SK-N-SH (cell line): ENCODE measurements at regions not wholly inside any gene's neighbourhood (a gene's known extent, or its start where the extent isn't known, plus 50 kb on each side); places are given as distances from the start of the nearest gene placed in this dataset.

Experiments
- CTCF ChIA-PET: fragments of 300-600, 350-600 bp; formaldehyde crosslinking; extraction: SDS; loops from one replicate; lab custom pipeline; 2021; lab: Yijun Ruan, JAX
- POLR2A ChIA-PET: fragments of 350-600 bp; sonication (Branson Sonifier 250); formaldehyde crosslinking; extraction: SDS; loops from one replicate; lab custom pipeline; 2020; ENCODE audit warnings: antibody characterized with exemption, inconsistent platforms; lab: Yijun Ruan, JAX
- DNase-seq: peaks from one replicate; pipeline ENCODE4 v3.0.0; 2012
- H2AFZ ChIP-seq: fragments of 200-600 bp; sonication (generic); 2 replicates; pipeline ENCODE4 v1.8.1; 2016; ENCODE audit warnings: antibody characterized with exemption, mild to moderate bottlenecking, low read depth
- H3F3A ChIP-seq: fragments of 200-600 bp; sonication (generic); replicated peaks from 2 replicates; pipeline ENCODE3; 2016; ENCODE audit warnings: antibody characterized with exemption, mild to moderate bottlenecking; ENCODE audit not compliant: insufficient read depth
- H3K27ac ChIP-seq, 2 experiments: fragments of 200-500 bp in 1 of 2; fragments of 200-600 bp in 1 of 2; sonication (Bioruptor generic) in 1 of 2; sonication (generic), shearing (Covaris generic) in 1 of 2; 2 replicates each; pipeline versions ENCODE4 v1.5.1 to v1.6.1; 2014 to 2016; ENCODE audit warnings: low read depth in 2 of 2, inconsistent platforms in 1 of 2, low read length in 1 of 2, mild to moderate bottlenecking in 1 of 2, mixed read lengths in 1 of 2
- H3K27me3 ChIP-seq: fragments of 200-600 bp; sonication (generic), shearing (Covaris generic); 2 replicates; pipeline ENCODE4 v1.6.1; 2016; ENCODE audit warnings: mixed run types; ENCODE audit not compliant: insufficient read depth
- H3K36me3 ChIP-seq, 2 experiments: fragments of 200-500 bp in 1 of 2; fragments of 200-600 bp in 1 of 2; sonication (Bioruptor generic) in 1 of 2; sonication (generic) in 1 of 2; replicated peaks in 1 of 2; 2 replicates each; pipeline versions ENCODE3 to v1.5.1; 2014 to 2016; ENCODE audit warnings: low read length in 1 of 2, mild to moderate bottlenecking in 1 of 2; ENCODE audit not compliant: insufficient read depth in 2 of 2, control insufficient read depth in 1 of 2
- H3K4me1 ChIP-seq, 2 experiments: fragments of 200-500 bp in 1 of 2; fragments of 200-600 bp in 1 of 2; sonication (Bioruptor generic) in 1 of 2; sonication (generic), shearing (Covaris generic) in 1 of 2; 2 replicates each; pipeline versions ENCODE4 v1.5.1 to v1.6.1; 2014 to 2016; ENCODE audit warnings: low read depth in 1 of 2, low read length in 1 of 2, mixed run types in 1 of 2; ENCODE audit not compliant: insufficient read depth in 2 of 2, control insufficient read depth in 1 of 2
- H3K4me2 ChIP-seq: fragments of 200-600 bp; sonication (generic), shearing (Covaris generic); 2 replicates; pipeline ENCODE4 v1.6.1; 2017; ENCODE audit warnings: mixed run types
- H3K4me3 ChIP-seq, 2 experiments: fragments of 200-500 bp in 1 of 2; fragments of 200-600 bp in 1 of 2; sonication (Bioruptor generic) in 1 of 2; sonication (generic), shearing (Covaris generic) in 1 of 2; 2 replicates each; pipeline versions ENCODE4 v1.5.1 to v1.8.1; 2014 to 2016; ENCODE audit warnings: low read depth in 2 of 2, inconsistent platforms in 1 of 2, low read length in 1 of 2, mild to moderate bottlenecking in 1 of 2, mixed read lengths in 1 of 2, moderate library complexity in 1 of 2
- H3K79me2 ChIP-seq: fragments of 200-600 bp; sonication (generic); 2 replicates; pipeline ENCODE4 v1.8.1; 2017; ENCODE audit warnings: mild to moderate bottlenecking; ENCODE audit not compliant: insufficient read depth
- H3K9ac ChIP-seq: fragments of 200-600 bp; sonication (generic); 2 replicates; pipeline ENCODE4 v1.6.1; 2017; ENCODE audit warnings: mixed run types
- H3K9me2 ChIP-seq: fragments of 200-600 bp; sonication (generic); 2 replicates; pipeline ENCODE4 v1.6.1; 2017; ENCODE audit warnings: mixed run types
- H3K9me3 ChIP-seq: fragments of 200-600 bp; sonication (generic); 2 replicates; pipeline ENCODE4 v1.6.1; 2017; ENCODE audit warnings: mixed run types, mild to moderate bottlenecking, moderate library complexity
- H4K20me1 ChIP-seq: fragments of 200-600 bp; sonication (generic); 2 replicates; pipeline ENCODE4 v1.6.1; 2017; ENCODE audit warnings: mild to moderate bottlenecking, mixed run types; ENCODE audit not compliant: insufficient read depth
- EZH2phosphoT487 ChIP-seq: fragments of 200-600 bp; sonication (generic); IDR thresholded peaks from 2 replicates; pipeline ENCODE4 v1.6.1; 2017; ENCODE audit warnings: low read depth, mixed run types, mild to moderate bottlenecking, antibody characterized with exemption, moderate library complexity, borderline replicate concordance
- FOSL2 ChIP-seq: IDR thresholded peaks from 2 replicates; pipeline ENCODE4 v1.4.0; 2012; ENCODE audit warnings: low read depth, mild to moderate bottlenecking, moderate library complexity, borderline replicate concordance
- FOXJ3 ChIP-seq: sonication (generic); formaldehyde crosslinking; IDR thresholded peaks from 2 replicates; pipeline ENCODE4 v1.5.1; 2020; ENCODE audit warnings: mild to moderate bottlenecking, missing genetic modification reagents
- FOXM1 ChIP-seq: IDR thresholded peaks from 2 replicates; pipeline ENCODE4 v1.4.0; 2012; ENCODE audit warnings: low read depth, mild to moderate bottlenecking
- GABPA ChIP-seq: IDR thresholded peaks from 2 replicates; pipeline ENCODE4 v1.4.0; 2012; ENCODE audit warnings: low read depth, mild to moderate bottlenecking
- MEF2A ChIP-seq: IDR thresholded peaks from 2 replicates; pipeline ENCODE4 v1.4.0; 2012; ENCODE audit warnings: low read depth, borderline replicate concordance
- MXI1 ChIP-seq: IDR thresholded peaks from 2 replicates; pipeline ENCODE4 v1.6.1; 2012; ENCODE audit warnings: mild to moderate bottlenecking, low read depth, low read length, improper control_type of control experiment
- NFIC ChIP-seq: IDR thresholded peaks from 2 replicates; pipeline ENCODE4 v1.4.0; 2012; ENCODE audit warnings: borderline replicate concordance
- POLR2AphosphoS5 ChIP-seq: IDR thresholded peaks from 2 replicates; pipeline ENCODE4 v1.6.1; 2012; ENCODE audit warnings: low read depth, low read length
- RAD21 ChIP-seq: IDR thresholded peaks from 2 replicates; pipeline ENCODE4 v1.6.1; 2012; ENCODE audit warnings: mild to moderate bottlenecking, low read length
- RCOR1 ChIP-seq: fragments of 150-350 bp; IDR thresholded peaks from 2 replicates; pipeline ENCODE4 v1.6.1; 2017; ENCODE audit warnings: antibody characterized with exemption, low read length
- RXRA ChIP-seq: IDR thresholded peaks from 2 replicates; pipeline ENCODE4 v1.4.0; 2012; ENCODE audit warnings: low read depth, mild to moderate bottlenecking, borderline replicate concordance
- SMC3 ChIP-seq: IDR thresholded peaks from 2 replicates; pipeline ENCODE4 v1.6.1; 2012; ENCODE audit warnings: low read depth, low read length, improper control_type of control experiment
- TCF12 ChIP-seq: IDR thresholded peaks from 2 replicates; pipeline ENCODE4 v1.4.0; 2012
- TEAD4 ChIP-seq: IDR thresholded peaks from 2 replicates; pipeline ENCODE4 v1.4.0; 2012; ENCODE audit warnings: mild to moderate bottlenecking, borderline replicate concordance; ENCODE audit not compliant: insufficient read depth
- WGBS: methylation state at CpG from one replicate; pipeline ENCODE4 v1.1.6; 2017; ENCODE audit warnings: low lambda C conversion rate; 5-methylcytosine and 5-hydroxymethylcytosine counted together
- TF ChIP-seq, protein P1 (sequence below): fragments of 200-600 bp; sonication (generic); IDR thresholded peaks from 2 replicates; pipeline ENCODE4 v1.6.1; 2017; ENCODE audit warnings: antibody characterized with exemption, mild to moderate bottlenecking, moderate library complexity
- TF ChIP-seq, protein P2 (sequence below): fragments of 150-350 bp; IDR thresholded peaks from 2 replicates; pipeline ENCODE4 v1.6.1; 2017; ENCODE audit warnings: antibody characterized with exemption, low read length, low read depth, borderline replicate concordance
- TF ChIP-seq, protein P3 (sequence below): IDR thresholded peaks from 2 replicates; pipeline ENCODE4 v1.4.0; 2012; ENCODE audit warnings: low read depth, borderline replicate concordance
- TF ChIP-seq, protein P4 (sequence below): fragments of 150-350 bp; IDR thresholded peaks from 2 replicates; pipeline ENCODE4 v1.6.1; 2016; ENCODE audit warnings: mild to moderate bottlenecking, low read depth, low read length

DNA sequence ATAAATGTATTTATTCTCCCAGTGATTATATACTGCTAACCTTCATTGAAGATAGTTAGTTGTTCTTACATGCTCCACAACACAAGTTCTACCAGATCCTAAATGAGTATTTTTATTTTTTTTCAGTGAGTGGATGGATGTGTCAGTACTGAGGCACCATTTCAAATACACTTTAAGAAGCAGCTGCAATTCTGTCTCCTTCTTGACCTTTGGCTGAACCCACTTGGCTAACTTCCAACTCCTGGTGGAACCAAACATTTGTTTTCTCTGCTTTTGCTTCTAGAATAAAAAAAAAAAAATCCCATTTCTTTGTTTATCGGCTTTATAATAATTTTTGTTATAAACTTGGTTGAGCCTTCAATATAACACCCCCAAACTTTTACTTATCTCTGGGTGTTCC, 458.3 kb upstream of the MAP3K7 start (continued):
- TF ChIP-seq GABPA: no peak
- TF ChIP-seq MXI1: no peak
- TF ChIP-seq POLR2AphosphoS5: no peak
- TF ChIP-seq, protein P1, sequence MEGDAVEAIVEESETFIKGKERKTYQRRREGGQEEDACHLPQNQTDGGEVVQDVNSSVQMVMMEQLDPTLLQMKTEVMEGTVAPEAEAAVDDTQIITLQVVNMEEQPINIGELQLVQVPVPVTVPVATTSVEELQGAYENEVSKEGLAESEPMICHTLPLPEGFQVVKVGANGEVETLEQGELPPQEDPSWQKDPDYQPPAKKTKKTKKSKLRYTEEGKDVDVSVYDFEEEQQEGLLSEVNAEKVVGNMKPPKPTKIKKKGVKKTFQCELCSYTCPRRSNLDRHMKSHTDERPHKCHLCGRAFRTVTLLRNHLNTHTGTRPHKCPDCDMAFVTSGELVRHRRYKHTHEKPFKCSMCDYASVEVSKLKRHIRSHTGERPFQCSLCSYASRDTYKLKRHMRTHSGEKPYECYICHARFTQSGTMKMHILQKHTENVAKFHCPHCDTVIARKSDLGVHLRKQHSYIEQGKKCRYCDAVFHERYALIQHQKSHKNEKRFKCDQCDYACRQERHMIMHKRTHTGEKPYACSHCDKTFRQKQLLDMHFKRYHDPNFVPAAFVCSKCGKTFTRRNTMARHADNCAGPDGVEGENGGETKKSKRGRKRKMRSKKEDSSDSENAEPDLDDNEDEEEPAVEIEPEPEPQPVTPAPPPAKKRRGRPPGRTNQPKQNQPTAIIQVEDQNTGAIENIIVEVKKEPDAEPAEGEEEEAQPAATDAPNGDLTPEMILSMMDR: no peak
- TF ChIP-seq EZH2phosphoT487: no peak
- no peak for TF ChIP-seq TCF12
- TF ChIP-seq TEAD4: no peak

DNA sequence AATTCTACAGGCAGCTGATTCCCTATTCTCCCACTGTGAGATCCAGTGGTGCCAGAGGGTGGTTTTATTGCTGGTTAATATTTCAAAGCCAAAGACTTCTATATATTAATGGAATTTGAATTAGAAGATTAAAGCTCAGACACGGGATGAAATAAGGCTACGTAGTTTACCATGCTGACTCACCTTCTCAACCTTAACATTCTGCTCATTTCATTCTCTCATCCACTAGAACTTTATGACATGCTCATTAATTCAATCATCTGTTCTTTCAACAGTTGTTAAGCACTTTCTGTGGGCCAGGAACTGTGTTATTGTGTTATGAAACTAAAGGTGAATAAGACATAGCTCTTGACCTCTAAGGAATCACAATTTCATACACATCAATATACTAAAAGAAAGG, 456.9 kb upstream of the MAP3K7 start:
- H3K27ac ChIP-seq: no peak overlapping the region
- ChIA-PET CTCF (no interaction called here), POLR2A (no interaction called here)
- H3K79me2 ChIP-seq: no peaks in the 10 kb centered on the region
- no peak overlapping the region for H2AFZ ChIP-seq
- no peaks in the 10 kb centered on the region for H3K9me3 ChIP-seq
- no peaks in the 10 kb centered on the region for H3K36me3 ChIP-seq
- H3F3A ChIP-seq: no peaks in the 10 kb centered on the region
- WGBS: 13% methylated on average over 2 of the region's 2 CpGs
- no peak overlapping the region for H3K4me3 ChIP-seq
- DNase-seq: no peak
- no peaks in the 10 kb centered on the region for H3K9me2 ChIP-seq
- H4K20me1 ChIP-seq: no peaks in the 10 kb centered on the region
- H3K4me1 ChIP-seq: no peaks in the 10 kb centered on the region
- TF ChIP-seq RXRA (no peak), MEF2A (no peak), SMC3 (no peak), NFIC (no peak), GABPA (no peak), TCF12 (no peak), FOSL2 (no peak)
- TF ChIP-seq, protein P2, sequence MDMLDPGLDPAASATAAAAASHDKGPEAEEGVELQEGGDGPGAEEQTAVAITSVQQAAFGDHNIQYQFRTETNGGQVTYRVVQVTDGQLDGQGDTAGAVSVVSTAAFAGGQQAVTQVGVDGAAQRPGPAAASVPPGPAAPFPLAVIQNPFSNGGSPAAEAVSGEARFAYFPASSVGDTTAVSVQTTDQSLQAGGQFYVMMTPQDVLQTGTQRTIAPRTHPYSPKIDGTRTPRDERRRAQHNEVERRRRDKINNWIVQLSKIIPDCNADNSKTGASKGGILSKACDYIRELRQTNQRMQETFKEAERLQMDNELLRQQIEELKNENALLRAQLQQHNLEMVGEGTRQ: no peak
- TF ChIP-seq, protein P3, sequence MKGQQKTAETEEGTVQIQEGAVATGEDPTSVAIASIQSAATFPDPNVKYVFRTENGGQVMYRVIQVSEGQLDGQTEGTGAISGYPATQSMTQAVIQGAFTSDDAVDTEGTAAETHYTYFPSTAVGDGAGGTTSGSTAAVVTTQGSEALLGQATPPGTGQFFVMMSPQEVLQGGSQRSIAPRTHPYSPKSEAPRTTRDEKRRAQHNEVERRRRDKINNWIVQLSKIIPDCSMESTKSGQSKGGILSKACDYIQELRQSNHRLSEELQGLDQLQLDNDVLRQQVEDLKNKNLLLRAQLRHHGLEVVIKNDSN: no peak
- H3K27me3 ChIP-seq: no peaks in the 10 kb centered on the region
- H3K4me2 ChIP-seq: no peak overlapping the region
- no peak overlapping the region for H3K9ac ChIP-seq

DNA sequence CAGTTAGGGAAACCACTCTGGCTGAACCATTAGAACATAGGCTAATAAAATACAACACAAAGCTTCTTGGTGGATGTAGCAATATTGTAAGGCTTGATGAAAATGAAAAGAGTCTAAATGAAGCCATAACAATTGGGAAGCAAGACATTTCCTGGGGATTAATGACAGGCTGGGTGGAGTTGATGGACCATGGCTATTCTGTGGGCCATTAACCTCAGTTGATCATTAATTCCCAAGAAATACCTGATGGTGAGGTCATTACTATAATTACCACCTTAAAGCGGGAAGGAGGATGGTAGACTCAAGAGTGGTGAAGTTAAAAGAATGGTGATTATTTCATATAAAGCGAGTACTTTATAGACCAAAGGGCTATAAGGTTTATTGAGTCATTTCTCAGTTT, 455.8 kb upstream of the MAP3K7 start:
- no peaks in the 10 kb centered on the region for H3F3A ChIP-seq
- H3K9ac ChIP-seq: no peak overlapping the region
- no peaks in the 10 kb centered on the region for H3K27me3 ChIP-seq
- no peaks in the 10 kb centered on the region for H3K79me2 ChIP-seq
- no peaks in the 10 kb centered on the region for H3K9me2 ChIP-seq
- H3K9me3 ChIP-seq: no peaks in the 10 kb centered on the region
- H3K27ac ChIP-seq: no peak overlapping the region
- no peak for TF ChIP-seq POLR2AphosphoS5
- no peak for TF ChIP-seq TEAD4
- no peak for TF ChIP-seq FOSL2
- TF ChIP-seq, protein P4, sequence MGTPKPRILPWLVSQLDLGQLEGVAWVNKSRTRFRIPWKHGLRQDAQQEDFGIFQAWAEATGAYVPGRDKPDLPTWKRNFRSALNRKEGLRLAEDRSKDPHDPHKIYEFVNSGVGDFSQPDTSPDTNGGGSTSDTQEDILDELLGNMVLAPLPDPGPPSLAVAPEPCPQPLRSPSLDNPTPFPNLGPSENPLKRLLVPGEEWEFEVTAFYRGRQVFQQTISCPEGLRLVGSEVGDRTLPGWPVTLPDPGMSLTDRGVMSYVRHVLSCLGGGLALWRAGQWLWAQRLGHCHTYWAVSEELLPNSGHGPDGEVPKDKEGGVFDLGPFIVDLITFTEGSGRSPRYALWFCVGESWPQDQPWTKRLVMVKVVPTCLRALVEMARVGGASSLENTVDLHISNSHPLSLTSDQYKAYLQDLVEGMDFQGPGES: no peak
- TF ChIP-seq RAD21: no peak
- no peak for TF ChIP-seq FOXM1
- TF ChIP-seq RCOR1: no peak
- TF ChIP-seq FOXJ3 (CRISPR knock-in tag): no peak
- TF ChIP-seq, protein P2: no peak
- ChIA-PET POLR2A (no interaction called here), CTCF (no interaction called here)
- no peak overlapping the region for H2AFZ ChIP-seq
- no peaks in the 10 kb centered on the region for H3K36me3 ChIP-seq
- no peak for DNase-seq
- no peaks in the 10 kb centered on the region for H3K4me1 ChIP-seq
- no peaks in the 10 kb centered on the region for H4K20me1 ChIP-seq
- 0% methylated on average over 2 of the region's 2 CpGs for WGBS
- H3K4me3 ChIP-seq: no peak overlapping the region
- H3K4me2 ChIP-seq: no peak overlapping the region
